GM12892 (cell line): ENCODE measurements at regions not wholly inside any gene's neighbourhood (a gene's known extent, or its start where the extent isn't known, plus 50 kb on each side); places are given as distances from the start of the nearest gene placed in this dataset.

ENCODE experiments used
- POLR2A ChIP-seq: IDR thresholded peaks from 2 replicates; pipeline ENCODE4 v1.6.1; 2011; ENCODE audit warnings: low read depth, low read length, control low read depth
- POLR2AphosphoS5 ChIP-seq: IDR thresholded peaks from 2 replicates; pipeline ENCODE4 v1.6.1; 2011; ENCODE audit warnings: low read depth, low read length, control low read depth
- TAF1 ChIP-seq: IDR thresholded peaks from 2 replicates; pipeline ENCODE4 v1.6.1; 2011; ENCODE audit warnings: low read depth, mild to moderate bottlenecking, control low read depth, low read length, borderline replicate concordance

DNA sequence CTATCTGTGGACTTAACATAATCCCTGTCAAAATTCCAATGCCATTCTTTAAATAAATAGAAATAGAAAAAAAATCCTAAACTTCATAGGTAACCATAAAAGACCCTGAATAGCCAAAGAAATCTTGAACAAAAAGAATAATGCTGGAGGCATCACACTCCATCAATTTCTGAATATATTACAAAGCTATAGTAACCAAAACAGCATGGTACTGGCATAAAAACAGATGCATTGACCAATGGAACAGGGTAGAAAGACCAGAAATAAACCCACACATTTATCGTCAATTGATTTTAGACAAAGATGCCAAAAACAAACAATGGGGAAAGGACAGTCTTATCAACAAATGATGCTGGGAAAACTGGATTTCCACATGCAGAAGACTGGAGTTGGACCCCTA, 205.7 kb downstream of the VAPA start:
- TF ChIP-seq POLR2A, result no peak
- TF ChIP-seq TAF1, result no peak
- no peak for TF ChIP-seq POLR2AphosphoS5
